ENCODE measurements at regions not wholly inside any gene's neighbourhood (a gene's known extent, or its start where the extent isn't known, plus 50 kb on each side); places are given as distances from the start of the nearest gene placed in this dataset.

DNA sequence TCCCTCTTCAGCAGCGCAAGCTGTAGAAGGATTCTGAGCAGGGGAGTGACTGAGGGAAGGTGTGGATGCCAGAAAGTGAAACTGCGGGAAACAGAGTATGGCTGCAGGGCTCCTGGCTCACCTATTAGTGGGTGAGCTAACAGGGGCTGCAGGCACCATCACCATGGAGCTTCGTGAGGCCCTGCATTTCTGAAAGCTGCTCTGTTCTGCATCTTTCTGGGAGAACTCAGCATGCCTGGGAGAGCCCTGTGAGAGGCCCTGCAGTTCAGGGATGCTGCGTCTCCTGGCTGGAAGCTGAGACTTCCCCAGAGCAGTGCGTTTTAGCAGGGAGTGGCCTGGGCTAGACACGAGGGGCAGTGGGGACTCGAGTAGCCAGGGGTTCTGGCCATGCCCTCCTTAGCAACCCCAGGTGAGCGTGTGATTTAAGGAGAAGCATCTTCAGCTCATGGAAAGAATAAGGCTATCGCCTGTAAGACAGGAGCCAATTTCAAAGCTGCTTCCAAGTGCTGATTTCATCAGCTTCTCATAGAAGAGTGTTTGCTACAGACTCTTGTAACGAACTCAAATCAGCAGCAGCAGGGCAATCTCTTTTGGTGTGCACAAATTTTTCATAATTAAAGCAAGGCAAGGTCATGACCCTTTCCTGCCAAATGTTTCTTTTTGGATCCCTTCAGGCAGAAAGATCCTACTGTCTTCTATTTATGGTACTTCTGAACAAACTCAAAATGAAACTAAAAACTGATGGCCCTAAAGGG is 293.6 kb upstream of the ZNF32 start:
- TF ChIP-seq POLR2A (IDR thresholded peaks at IDR 0.05; ENCODE audit: borderline replicate concordance, extremely low read depth, insufficient read depth, insufficient read length) (no peak), SIN3A (IDR thresholded peaks at IDR 0.05; ENCODE audit: low read depth) (no peak), SP1 (IDR thresholded peaks at IDR 0.05; ENCODE audit: low read depth) (no peak), CEBPB (IDR thresholded peaks at IDR 0.05; ENCODE audit: low read depth) (no peak), EZH2 (IDR thresholded peaks at IDR 0.05) (no peak), POLR2AphosphoS5 (IDR thresholded peaks at IDR 0.05; ENCODE audit: low read depth, low read length) (no peak), ZFX (IDR thresholded peaks at IDR 0.05) (no peak), YY1 (IDR thresholded peaks at IDR 0.05; ENCODE audit: extremely low read depth, insufficient replicate concordance, low read depth, low read length) (no peak)
- TF ChIP-seq, protein P1, sequence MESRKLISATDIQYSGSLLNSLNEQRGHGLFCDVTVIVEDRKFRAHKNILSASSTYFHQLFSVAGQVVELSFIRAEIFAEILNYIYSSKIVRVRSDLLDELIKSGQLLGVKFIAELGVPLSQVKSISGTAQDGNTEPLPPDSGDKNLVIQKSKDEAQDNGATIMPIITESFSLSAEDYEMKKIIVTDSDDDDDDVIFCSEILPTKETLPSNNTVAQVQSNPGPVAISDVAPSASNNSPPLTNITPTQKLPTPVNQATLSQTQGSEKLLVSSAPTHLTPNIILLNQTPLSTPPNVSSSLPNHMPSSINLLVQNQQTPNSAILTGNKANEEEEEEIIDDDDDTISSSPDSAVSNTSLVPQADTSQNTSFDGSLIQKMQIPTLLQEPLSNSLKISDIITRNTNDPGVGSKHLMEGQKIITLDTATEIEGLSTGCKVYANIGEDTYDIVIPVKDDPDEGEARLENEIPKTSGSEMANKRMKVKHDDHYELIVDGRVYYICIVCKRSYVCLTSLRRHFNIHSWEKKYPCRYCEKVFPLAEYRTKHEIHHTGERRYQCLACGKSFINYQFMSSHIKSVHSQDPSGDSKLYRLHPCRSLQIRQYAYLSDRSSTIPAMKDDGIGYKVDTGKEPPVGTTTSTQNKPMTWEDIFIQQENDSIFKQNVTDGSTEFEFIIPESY (IDR thresholded peaks at IDR 0.05; ENCODE audit: extremely low read depth, insufficient replicate concordance, low read length), result no peak
- TF ChIP-seq, protein P2, sequence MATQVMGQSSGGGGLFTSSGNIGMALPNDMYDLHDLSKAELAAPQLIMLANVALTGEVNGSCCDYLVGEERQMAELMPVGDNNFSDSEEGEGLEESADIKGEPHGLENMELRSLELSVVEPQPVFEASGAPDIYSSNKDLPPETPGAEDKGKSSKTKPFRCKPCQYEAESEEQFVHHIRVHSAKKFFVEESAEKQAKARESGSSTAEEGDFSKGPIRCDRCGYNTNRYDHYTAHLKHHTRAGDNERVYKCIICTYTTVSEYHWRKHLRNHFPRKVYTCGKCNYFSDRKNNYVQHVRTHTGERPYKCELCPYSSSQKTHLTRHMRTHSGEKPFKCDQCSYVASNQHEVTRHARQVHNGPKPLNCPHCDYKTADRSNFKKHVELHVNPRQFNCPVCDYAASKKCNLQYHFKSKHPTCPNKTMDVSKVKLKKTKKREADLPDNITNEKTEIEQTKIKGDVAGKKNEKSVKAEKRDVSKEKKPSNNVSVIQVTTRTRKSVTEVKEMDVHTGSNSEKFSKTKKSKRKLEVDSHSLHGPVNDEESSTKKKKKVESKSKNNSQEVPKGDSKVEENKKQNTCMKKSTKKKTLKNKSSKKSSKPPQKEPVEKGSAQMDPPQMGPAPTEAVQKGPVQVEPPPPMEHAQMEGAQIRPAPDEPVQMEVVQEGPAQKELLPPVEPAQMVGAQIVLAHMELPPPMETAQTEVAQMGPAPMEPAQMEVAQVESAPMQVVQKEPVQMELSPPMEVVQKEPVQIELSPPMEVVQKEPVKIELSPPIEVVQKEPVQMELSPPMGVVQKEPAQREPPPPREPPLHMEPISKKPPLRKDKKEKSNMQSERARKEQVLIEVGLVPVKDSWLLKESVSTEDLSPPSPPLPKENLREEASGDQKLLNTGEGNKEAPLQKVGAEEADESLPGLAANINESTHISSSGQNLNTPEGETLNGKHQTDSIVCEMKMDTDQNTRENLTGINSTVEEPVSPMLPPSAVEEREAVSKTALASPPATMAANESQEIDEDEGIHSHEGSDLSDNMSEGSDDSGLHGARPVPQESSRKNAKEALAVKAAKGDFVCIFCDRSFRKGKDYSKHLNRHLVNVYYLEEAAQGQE (IDR thresholded peaks at IDR 0.05; ENCODE audit: low read depth), result no peak
- TF ChIP-seq, protein P3, sequence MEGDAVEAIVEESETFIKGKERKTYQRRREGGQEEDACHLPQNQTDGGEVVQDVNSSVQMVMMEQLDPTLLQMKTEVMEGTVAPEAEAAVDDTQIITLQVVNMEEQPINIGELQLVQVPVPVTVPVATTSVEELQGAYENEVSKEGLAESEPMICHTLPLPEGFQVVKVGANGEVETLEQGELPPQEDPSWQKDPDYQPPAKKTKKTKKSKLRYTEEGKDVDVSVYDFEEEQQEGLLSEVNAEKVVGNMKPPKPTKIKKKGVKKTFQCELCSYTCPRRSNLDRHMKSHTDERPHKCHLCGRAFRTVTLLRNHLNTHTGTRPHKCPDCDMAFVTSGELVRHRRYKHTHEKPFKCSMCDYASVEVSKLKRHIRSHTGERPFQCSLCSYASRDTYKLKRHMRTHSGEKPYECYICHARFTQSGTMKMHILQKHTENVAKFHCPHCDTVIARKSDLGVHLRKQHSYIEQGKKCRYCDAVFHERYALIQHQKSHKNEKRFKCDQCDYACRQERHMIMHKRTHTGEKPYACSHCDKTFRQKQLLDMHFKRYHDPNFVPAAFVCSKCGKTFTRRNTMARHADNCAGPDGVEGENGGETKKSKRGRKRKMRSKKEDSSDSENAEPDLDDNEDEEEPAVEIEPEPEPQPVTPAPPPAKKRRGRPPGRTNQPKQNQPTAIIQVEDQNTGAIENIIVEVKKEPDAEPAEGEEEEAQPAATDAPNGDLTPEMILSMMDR (IDR thresholded peaks at IDR 0.05 in 2 of 3, conservative IDR thresholded peaks at IDR 0.05 in 1 of 3; ENCODE audit: borderline replicate concordance in 1 of 3, insufficient read depth in 1 of 3, low read depth in 2 of 3, low read length in 2 of 3), result no peak
- TF ChIP-seq, protein P4, sequence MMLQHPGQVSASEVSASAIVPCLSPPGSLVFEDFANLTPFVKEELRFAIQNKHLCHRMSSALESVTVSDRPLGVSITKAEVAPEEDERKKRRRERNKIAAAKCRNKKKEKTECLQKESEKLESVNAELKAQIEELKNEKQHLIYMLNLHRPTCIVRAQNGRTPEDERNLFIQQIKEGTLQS (IDR thresholded peaks at IDR 0.05), result no peak

Data from HCT116 (cell line).